Pulmonary artery endothelial cell (primary cell): ENCODE measurements at regions not wholly inside any gene's neighbourhood (a gene's known extent, or its start where the extent isn't known, plus 50 kb on each side); places are given as distances from the start of the nearest gene placed in this dataset.
"Not testable (repeated sequence)": the region's sequence is repeated elsewhere in the genome, so short reads cannot be mapped to it uniquely, and the experiment has no call there.

Experiments used
- DNase-seq: peaks from one replicate; pipeline ENCODE4 v3.0.0-alpha.2; 2011; ENCODE audit warnings: low read depth, low spot score

DNA sequence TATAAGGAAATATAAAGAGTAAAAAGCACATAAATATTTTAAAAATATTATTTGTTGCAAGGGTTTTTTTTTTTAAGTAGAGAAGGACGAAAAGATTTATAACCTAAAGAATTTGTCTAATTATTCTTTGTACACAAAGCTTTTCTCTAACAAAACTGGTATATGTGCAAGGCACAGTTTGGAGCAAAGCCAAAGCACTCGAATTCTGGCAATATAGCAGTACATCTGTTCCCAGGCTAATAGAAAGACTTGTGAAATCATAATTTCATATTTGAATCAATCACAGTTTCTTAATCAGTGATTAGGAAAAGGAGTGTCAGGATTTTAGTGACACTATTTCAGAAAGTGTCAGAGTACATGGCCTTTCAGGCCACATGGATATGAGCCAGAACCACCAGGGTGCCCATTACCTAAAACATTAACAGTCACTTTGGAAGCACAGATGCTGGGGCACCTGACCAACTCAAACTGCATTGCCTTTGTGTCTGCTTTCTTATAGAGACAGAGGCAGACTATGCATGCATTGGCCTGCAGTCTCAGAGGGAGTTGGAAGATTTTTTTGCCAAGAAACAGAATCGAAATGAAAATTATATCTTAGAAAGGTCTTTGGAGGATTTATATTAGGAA lies 651.8 kb upstream of the SGO1 start:
- DNase-seq = no peak

GRCh38 chr3:20836801-20837200 lies 650.8 kb upstream of the SGO1 start:
- no peak for DNase-seq

- no peak for DNase-seq
Observed at GRCh38 chr3:20832963-20833362, 647.0 kb upstream of the SGO1 start.

- no peak for DNase-seq
Observed at GRCh38 chr3:20822251-20822650, 636.2 kb upstream of the SGO1 start.

GRCh38 chr3:20820872-20821271 lies 634.9 kb upstream of the SGO1 start:
- not testable (repeated sequence) for DNase-seq

DNA sequence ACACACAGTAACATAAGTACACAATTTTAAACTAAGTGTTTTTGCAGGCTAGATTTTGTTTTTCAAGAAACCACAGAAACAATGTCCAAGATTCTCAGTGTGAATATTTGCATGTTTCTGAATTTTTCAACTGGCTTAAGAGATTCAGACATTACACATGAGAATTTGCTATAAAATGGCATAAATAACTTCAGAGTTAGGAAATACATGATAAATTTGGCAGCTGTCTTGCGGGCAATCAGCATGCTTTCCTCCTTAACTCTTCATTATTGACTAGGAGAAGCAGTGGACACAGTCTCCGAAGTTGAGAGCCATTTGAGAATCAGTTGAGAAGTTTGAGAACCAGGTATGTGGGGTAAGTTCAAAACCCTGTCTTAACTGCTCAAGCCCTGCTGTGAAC lies 625.6 kb upstream of the SGO1 start:
- DNase-seq = no peak

- no peak for DNase-seq
Observed at GRCh38 chr3:20811006-20811405, 625.0 kb upstream of the SGO1 start.

DNA sequence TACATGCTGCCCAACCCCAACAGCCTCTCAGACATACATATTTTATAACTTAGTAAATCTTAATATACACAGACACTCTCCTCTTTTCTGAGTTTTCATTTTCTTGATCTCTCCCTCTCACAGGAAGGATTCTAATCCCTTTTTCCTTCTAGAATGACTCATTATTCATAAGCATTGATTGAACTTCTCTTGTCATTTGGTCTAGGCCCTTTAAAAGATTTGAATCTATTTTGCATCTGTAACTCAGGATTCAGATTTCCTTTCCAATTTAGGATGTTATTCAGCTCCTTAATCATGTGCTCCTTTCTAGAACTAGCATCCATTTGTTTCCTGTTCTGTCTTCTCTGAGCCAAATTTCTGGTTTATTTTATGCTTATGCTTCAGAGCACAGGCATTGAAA lies 624.5 kb upstream of the SGO1 start:
- DNase-seq = no peak

- no peak for DNase-seq
Observed at GRCh38 chr3:20809356-20809755, 623.4 kb upstream of the SGO1 start.

DNA sequence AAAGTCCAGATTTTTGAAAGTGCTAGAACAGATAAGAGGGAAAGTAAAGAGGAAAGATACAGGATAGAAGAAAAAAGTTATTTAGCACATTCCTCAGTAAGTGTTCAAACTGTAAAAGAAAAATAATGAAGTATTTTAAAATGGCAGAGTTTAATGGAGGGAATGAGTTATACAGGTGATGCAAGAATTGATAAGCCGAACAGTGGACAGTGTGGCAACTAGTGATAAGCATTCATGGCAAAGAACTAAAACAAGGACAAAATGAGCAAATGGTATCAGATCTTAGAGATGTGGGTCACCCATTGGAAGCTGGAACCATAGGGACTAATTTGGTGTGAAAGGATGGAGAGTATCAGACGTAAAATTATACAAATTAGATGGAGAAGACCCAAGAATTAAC lies 622.9 kb upstream of the SGO1 start:
- DNase-seq = no peak

DNA sequence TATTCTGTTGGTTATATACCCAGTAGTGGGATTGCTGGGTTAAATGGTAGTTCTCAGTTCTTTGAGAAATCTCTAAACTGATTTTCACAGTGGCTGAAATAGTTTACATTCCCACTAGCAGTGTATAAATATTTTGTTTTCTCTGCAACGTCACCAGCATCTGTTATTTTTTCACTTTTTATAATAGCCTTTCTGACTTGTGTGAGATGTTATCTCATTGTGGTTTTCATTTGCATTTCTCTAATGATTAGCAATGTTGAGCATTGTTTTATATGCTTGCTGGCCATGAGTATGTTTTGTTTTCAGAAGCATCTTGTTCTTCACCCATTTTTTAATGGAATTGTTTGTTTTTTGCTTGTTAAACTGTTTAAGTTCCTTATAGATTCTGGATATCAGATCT lies 612.7 kb upstream of the SGO1 start:
- DNase-seq = no peak

DNA sequence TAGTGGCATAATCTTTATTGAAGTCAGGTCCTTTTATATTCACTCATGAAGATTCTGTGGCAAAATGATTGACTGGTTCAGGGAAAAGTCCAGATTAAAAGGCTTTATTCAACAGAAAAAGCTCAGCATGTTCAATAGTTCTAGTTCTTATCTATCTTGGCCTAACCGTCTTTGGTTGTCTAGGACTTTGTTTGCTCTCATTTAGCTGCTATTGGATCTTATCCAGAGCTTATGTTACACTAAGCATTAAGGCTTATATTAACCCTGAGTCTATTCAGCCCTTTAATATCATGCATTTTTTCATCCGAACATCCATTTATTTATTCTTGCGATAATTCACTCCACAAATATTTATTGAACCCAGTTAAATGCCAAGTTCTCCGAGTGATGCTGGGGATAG lies 601.0 kb upstream of the SGO1 start:
- DNase-seq = no peak

GRCh38 chr3:20776692-20777091 lies 590.7 kb upstream of the SGO1 start:
- DNase-seq = no peak

GRCh38 chr3:20776286-20776685 lies 590.3 kb upstream of the SGO1 start:
- DNase-seq = no peak

GRCh38 chr3:20773320-20773984 lies 587.4 kb upstream of the SGO1 start:
- DNase-seq = no peak

GRCh38 chr3:20772869-20773268 lies 586.9 kb upstream of the SGO1 start:
- DNase-seq = no peak

- no peak for DNase-seq
Observed at GRCh38 chr3:20769430-20769829, 583.4 kb upstream of the SGO1 start.

DNA sequence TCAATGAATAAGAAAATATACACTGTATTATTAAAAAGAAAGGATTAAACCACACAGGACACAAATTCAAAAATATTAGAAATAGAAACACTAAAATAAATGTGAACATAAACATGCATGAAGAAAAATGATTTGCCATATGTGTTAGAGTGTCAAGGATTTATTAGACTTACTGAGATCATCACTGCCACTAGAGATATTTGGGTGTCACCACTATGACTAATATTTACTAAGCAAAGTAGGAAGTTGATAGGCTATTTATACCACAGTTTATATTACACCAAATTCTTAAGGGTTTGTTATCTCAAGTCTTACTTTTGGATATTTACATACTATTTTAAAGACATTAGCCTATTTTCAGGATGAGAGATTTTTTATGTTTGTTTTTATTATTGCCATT lies 575.0 kb upstream of the SGO1 start:
- no peak for DNase-seq

- no peak for DNase-seq
Observed at GRCh38 chr3:20752416-20752815, 566.4 kb upstream of the SGO1 start.

GRCh38 chr3:20751296-20751695 lies 565.3 kb upstream of the SGO1 start:
- no peak for DNase-seq

- DNase-seq = no peak
Observed at GRCh38 chr3:20747741-20748140, 561.7 kb upstream of the SGO1 start.

GRCh38 chr3:20743553-20744321 lies 557.7 kb upstream of the SGO1 start:
- DNase-seq = no peak
